Fibroblast of lung (primary cell): ENCODE measurements at regions not wholly inside any gene's neighbourhood (a gene's known extent, or its start where the extent isn't known, plus 50 kb on each side); places are given as distances from the start of the nearest gene placed in this dataset.

ENCODE experiments used
- DNase-seq, 2 donors: peaks; one replicate each; pipeline versions ENCODE4 v3.0.0 to v3.0.0-alpha.2; 2010; ENCODE audit warnings: low read depth in 2 of 2
- H2AFZ ChIP-seq: 2 replicates; pipeline ENCODE4 v1.5.1; 2012; ENCODE audit warnings: low read length, control low read depth, inconsistent platforms
- H3K27ac ChIP-seq: 2 replicates; pipeline ENCODE4 v1.5.1; 2011; ENCODE audit warnings: low read length, control low read depth; ENCODE audit not compliant: insufficient read depth
- H3K27me3 ChIP-seq: 2 replicates; pipeline ENCODE4 v1.5.1; 2011; ENCODE audit warnings: mild to moderate bottlenecking, low read length; ENCODE audit not compliant: control insufficient read depth, insufficient read depth
- H3K36me3 ChIP-seq: 2 replicates; pipeline ENCODE4 v1.5.1; 2011; ENCODE audit warnings: low read length; ENCODE audit not compliant: control insufficient read depth, insufficient read depth
- H3K4me1 ChIP-seq: 2 replicates; pipeline ENCODE4 v1.5.1; 2011; ENCODE audit warnings: low read length; ENCODE audit not compliant: control insufficient read depth, insufficient read depth; ENCODE audit errors: extremely low read depth
- H3K4me2 ChIP-seq: 2 replicates; pipeline ENCODE4 v1.5.1; 2011; ENCODE audit warnings: low read length, control low read depth; ENCODE audit not compliant: insufficient read depth; ENCODE audit errors: extremely low read depth
- H3K4me3 ChIP-seq, 4 experiments: fragments of 200-600 bp in 1 of 4; sonication (generic) in 1 of 4; replicated peaks in 1 of 4; 2 replicates each; pipeline ENCODE4 v1.5.1; 2011 to 2016; ENCODE audit warnings: low read length in 4 of 4, low read depth in 3 of 4, mild to moderate bottlenecking in 3 of 4, control low read depth in 2 of 4, inconsistent platforms in 1 of 4, mixed read lengths in 1 of 4; ENCODE audit not compliant: insufficient read depth in 1 of 4; ENCODE audit errors: control extremely low read depth in 1 of 4
- H3K79me2 ChIP-seq: 2 replicates; pipeline ENCODE4 v1.5.1; 2012; ENCODE audit warnings: mild to moderate bottlenecking, low read length, inconsistent platforms; ENCODE audit not compliant: control insufficient read depth, insufficient read depth
- H3K9ac ChIP-seq: 2 replicates; pipeline ENCODE4 v1.5.1; 2011; ENCODE audit warnings: mild to moderate bottlenecking, low read length, control low read depth; ENCODE audit not compliant: insufficient read depth
- H3K9me3 ChIP-seq: 2 replicates; pipeline ENCODE4 v1.5.1; 2012; ENCODE audit warnings: low read depth, low read length; ENCODE audit not compliant: control insufficient read depth, insufficient read depth
- H4K20me1 ChIP-seq: 2 replicates; pipeline ENCODE4 v1.5.1; 2011; ENCODE audit warnings: low read length; ENCODE audit not compliant: control insufficient read depth, insufficient read depth; ENCODE audit errors: extremely low read depth
- EZH2 ChIP-seq: IDR thresholded peaks from 2 replicates; pipeline ENCODE4 v1.5.1; 2012; ENCODE audit warnings: low read length, control low read depth, mild to moderate bottlenecking; ENCODE audit errors: missing control alignments
- TF ChIP-seq, protein P1 (sequence below), 2 donors: IDR thresholded peaks in 1 of 2; conservative IDR thresholded peaks in 1 of 2; 1 replicate in 1 of 2; 2 replicates in 1 of 2; pipeline ENCODE4 v1.5.1; 2011 to 2012; ENCODE audit warnings: low read length in 2 of 2, control low read depth in 1 of 2, inconsistent platforms in 1 of 2, low read depth in 1 of 2, mild to moderate bottlenecking in 1 of 2

DNA sequence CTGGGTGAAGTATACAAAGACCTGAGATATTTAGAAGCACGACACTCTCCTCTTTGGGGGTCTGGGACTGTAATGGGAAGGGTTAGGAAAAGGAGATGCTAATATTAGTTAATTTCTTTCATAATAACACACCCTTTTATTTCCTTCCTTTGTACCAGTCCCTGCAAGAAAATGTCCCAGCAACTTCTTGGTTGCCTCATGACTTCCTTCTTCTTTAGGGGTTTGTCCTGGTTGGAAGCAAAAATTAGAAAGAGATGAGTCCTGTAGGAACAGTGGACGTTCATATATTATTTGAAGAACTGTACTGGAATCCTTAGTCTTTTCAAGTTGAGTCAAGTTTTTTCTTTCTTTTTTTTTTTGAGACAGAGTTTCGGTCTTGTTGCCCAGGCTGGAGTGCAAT lies 227.8 kb upstream of the TBL1XR1 start:
- H3K4me1 ChIP-seq = peaks cover 2% of the 10 kb centered on the region
- H3K4me2 ChIP-seq = no peak overlapping the region
- H3K4me3 ChIP-seq = no peak overlapping the region
- DNase-seq = no peak
- no peaks in the 10 kb centered on the region for H3K36me3 ChIP-seq
- TF ChIP-seq, protein P1, sequence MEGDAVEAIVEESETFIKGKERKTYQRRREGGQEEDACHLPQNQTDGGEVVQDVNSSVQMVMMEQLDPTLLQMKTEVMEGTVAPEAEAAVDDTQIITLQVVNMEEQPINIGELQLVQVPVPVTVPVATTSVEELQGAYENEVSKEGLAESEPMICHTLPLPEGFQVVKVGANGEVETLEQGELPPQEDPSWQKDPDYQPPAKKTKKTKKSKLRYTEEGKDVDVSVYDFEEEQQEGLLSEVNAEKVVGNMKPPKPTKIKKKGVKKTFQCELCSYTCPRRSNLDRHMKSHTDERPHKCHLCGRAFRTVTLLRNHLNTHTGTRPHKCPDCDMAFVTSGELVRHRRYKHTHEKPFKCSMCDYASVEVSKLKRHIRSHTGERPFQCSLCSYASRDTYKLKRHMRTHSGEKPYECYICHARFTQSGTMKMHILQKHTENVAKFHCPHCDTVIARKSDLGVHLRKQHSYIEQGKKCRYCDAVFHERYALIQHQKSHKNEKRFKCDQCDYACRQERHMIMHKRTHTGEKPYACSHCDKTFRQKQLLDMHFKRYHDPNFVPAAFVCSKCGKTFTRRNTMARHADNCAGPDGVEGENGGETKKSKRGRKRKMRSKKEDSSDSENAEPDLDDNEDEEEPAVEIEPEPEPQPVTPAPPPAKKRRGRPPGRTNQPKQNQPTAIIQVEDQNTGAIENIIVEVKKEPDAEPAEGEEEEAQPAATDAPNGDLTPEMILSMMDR (conservative IDR thresholded peaks at IDR 0.05 in 1 of 2, IDR thresholded peaks at IDR 0.05 in 1 of 2; ENCODE audit: low read depth in 1 of 2, low read length in 2 of 2) = no peak
- TF ChIP-seq EZH2 = no peak
- no peaks in the 10 kb centered on the region for H3K27me3 ChIP-seq
- no peaks in the 10 kb centered on the region for H3K79me2 ChIP-seq
- no peaks in the 10 kb centered on the region for H4K20me1 ChIP-seq
- no peak overlapping the region for H3K9ac ChIP-seq
- no peaks in the 10 kb centered on the region for H3K9me3 ChIP-seq
- H2AFZ ChIP-seq = no peak overlapping the region
- no peak overlapping the region for H3K27ac ChIP-seq

DNA sequence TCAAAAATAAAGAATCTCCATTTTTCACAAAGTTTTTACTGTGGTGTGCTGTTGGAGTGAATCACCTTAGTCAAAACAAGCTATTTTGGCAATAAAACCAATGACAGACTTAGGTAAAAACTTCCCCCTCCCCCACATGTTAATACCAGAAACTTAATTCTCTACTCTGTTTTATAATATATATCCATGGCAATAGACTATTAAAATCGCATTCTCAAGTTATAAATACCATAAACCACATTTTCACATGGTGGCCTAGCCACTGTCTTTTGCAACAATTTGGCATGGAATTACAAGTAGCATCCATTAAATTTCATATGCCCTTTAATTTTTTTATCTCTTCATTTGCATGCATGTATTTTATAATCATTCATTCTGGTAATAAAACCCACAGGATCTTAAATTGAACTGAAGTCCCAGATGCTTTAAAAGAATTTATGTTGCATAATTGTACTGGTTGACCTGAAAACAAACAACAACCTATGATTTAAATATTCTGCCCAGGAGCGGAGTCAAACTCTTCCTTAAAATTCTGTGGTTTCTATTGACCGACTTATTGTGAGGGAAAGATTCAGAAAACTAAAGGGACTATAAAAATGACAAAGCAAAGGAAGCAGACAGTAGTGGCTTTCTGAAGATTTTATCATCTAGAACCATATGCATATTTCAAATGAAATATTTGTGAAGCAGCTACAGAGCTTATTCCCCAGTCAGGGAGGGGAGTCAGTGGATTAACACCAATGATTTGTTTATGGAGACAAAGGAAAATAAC lies 229.0 kb upstream of the TBL1XR1 start:
- H3K4me1 ChIP-seq = no peaks in the 10 kb centered on the region
- H3K4me2 ChIP-seq = no peak overlapping the region
- no peak for DNase-seq
- no peaks in the 10 kb centered on the region for H3K36me3 ChIP-seq
- no peak overlapping the region for H3K9ac ChIP-seq
- H3K27ac ChIP-seq = no peak overlapping the region
- no peaks in the 10 kb centered on the region for H3K9me3 ChIP-seq
- H4K20me1 ChIP-seq = no peaks in the 10 kb centered on the region
- no peaks in the 10 kb centered on the region for H3K27me3 ChIP-seq
- H3K79me2 ChIP-seq = no peaks in the 10 kb centered on the region
- H3K4me3 ChIP-seq = no peak overlapping the region
- H2AFZ ChIP-seq = no peak overlapping the region
- TF ChIP-seq, protein P1 (conservative IDR thresholded peaks at IDR 0.05 in 1 of 2, IDR thresholded peaks at IDR 0.05 in 1 of 2; ENCODE audit: low read depth in 1 of 2, low read length in 2 of 2) = no peak
- TF ChIP-seq EZH2 = no peak

GRCh38 chr3:177426878-177427495 lies 229.7 kb upstream of the TBL1XR1 start:
- no peaks in the 10 kb centered on the region for H3K27me3 ChIP-seq
- no peaks in the 10 kb centered on the region for H3K79me2 ChIP-seq

More at GRCh38 chr3:177426878-177427495, 229.7 kb upstream of the TBL1XR1 start:
- H3K4me3 ChIP-seq = no peak overlapping the region
- H4K20me1 ChIP-seq = no peaks in the 10 kb centered on the region
- no peak overlapping the region for H3K9ac ChIP-seq
- no peaks in the 10 kb centered on the region for H3K4me1 ChIP-seq
- no peak overlapping the region for H3K4me2 ChIP-seq
- no peak for TF ChIP-seq EZH2
- TF ChIP-seq, protein P1 (conservative IDR thresholded peaks at IDR 0.05 in 1 of 2, IDR thresholded peaks at IDR 0.05 in 1 of 2; ENCODE audit: low read depth in 1 of 2, low read length in 2 of 2) = no peak
- no peak overlapping the region for H2AFZ ChIP-seq
- no peak overlapping the region for H3K27ac ChIP-seq
- DNase-seq = no peak
- H3K9me3 ChIP-seq = no peaks in the 10 kb centered on the region
- no peaks in the 10 kb centered on the region for H3K36me3 ChIP-seq
